Activated CD4-positive, alpha-beta T cell treated with anti-CD3 and anti-CD28 coated beads, Interleukin-2, amount 50 U/mL, for 4 hours (primary cell): ENCODE measurements at regions not wholly inside any gene's neighbourhood (a gene's known extent, or its start where the extent isn't known, plus 50 kb on each side); places are given as distances from the start of the nearest gene placed in this dataset.

Experiments
- DNase-seq, 2 experiments: peaks; one replicate each; pipeline ENCODE4 v3.0.0-alpha.2; 2020

DNA sequence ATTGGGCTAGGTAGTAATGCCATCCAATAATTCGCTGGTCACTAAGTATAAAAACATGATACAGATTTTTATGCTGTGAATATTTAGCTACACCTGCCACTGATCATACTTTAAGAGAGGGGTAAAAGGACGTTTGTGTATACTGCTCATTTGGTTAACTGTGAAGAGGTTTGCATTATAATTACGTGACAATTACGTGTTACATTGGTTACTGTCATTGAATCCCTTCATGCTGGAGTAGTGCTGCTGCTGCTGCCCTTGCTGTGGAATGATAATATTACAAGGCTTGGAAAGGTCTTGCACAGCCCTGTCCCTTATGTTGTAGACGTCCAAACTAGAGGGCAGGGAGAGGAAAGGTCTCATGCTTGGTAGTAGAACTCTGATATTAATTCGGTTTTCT, 312.2 kb upstream of the ATP2B1 start:
- no peak for DNase-seq

DNA sequence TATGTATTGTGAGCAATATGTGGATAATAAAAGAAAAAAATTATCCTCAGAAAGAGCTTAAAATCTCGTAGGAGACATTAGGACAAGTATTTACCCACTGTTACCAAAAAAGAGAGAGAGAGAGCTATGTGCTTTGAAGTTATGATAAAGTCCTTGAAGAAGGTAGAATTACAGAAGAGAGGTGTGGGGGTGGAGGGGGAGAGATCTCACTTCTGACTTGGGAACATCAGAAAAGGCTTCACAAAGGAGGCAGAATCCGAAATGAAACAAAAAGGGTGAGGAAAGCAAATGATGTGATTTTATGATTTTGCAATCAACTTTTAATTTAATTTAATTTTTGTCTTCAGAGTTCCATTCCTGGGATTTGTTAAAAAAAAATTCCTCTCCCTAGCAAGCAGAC, 311.8 kb upstream of the ATP2B1 start:
- no peak for DNase-seq

GRCh38 chr12:90020014-90020413, 311.4 kb upstream of the ATP2B1 start:
- no peak for DNase-seq

DNA sequence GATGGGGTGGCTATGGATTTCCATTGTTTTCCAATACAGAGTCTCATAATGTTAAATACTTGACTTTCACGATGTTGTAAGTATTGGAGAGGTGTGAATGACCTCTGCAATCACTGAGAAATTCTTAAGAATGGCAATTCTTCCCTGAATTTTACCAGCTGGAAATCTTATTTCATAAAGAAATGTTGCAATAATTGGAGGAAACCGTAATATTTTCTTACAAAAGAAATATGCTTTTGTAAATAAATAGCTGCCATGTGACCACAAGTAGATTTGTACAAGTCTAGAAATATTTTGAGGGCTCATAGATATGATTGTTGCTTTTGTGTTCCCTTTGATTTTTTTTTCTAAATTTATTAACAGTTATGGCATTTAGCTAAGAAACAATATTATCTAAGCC, 308.7 kb upstream of the ATP2B1 start:
- DNase-seq, result no peak

GRCh38 chr12:90015228-90015627, 306.6 kb upstream of the ATP2B1 start:
- DNase-seq, result no peak

DNA sequence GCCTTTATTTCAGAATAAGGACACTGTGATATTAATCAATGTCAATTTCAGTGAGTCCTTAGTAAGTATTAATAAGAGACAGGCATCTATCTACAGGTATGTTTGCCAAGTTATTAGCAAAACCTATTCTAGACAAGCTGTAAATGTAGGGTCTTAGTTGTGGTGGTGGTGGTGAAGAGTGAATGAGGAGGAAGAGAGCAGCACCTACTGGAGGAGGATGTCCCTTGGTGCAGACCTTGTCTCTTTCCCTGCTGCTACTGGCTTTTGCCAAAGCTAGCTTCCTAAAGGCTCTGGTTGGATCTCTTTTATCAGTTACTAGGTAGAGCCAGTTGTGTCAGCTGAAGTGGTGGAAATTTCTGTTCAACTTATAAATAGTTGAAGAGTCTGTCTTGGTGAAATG, 304.8 kb upstream of the ATP2B1 start:
- no peak for DNase-seq

GRCh38 chr12:90010089-90010488, 301.5 kb upstream of the ATP2B1 start:
- DNase-seq, result no peak

- DNase-seq, result no peak
Measured at GRCh38 chr12:90008277-90008676, 299.6 kb upstream of the ATP2B1 start.

DNA sequence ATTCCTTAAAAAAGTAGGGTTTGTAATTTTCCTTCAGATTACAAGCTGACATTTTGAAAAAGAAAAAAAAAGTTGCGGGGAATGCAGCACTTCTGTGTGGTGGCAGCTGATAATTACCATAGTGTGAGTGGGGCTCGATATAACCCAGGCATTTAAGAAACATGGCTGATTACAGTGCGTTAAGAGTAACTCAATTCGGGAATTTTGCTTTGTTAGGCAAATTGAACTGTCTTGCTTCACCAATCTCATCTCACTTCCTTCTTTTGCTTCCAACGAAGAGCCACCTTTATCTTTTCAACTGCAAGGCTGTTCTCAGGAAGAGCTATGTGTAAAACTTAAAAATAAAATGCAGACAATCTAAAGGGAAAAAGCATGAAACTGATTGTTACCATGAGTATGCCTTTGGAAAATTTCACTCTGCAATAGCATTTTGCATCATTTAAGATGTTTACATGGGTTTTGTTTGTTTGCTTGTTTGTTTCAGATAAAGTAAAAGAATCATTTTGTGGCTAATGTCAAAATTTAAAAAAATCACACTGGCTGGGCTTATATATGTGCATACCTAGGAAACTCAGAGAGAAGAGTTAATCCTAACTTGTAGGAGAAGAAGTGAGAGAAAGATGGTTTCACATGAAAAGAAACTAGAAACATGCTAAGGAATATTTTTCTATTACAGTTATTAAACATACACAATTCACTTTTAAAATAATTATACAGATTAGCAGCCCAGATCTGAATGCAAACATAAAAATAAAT, 295.9 kb upstream of the ATP2B1 start:
- DNase-seq, result no peak

DNA sequence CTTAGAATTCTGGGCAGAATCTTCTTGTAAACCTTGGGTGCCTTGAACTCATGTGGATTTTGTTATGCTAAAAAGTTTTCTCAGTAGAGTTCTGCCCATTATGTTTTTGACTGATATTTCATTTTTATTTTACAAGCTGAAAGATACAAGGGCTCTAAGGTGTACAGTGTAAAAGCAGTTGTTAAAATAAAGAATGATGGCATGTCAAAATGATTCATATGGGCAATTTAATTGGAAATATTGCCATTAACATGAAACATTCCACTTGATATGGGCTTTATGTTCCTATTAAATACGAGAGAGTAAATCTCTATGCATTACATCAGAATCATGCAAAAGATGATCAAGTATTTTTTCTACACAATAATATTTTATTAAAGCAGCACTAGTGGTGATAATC, 295.1 kb upstream of the ATP2B1 start:
- DNase-seq, result no peak

DNA sequence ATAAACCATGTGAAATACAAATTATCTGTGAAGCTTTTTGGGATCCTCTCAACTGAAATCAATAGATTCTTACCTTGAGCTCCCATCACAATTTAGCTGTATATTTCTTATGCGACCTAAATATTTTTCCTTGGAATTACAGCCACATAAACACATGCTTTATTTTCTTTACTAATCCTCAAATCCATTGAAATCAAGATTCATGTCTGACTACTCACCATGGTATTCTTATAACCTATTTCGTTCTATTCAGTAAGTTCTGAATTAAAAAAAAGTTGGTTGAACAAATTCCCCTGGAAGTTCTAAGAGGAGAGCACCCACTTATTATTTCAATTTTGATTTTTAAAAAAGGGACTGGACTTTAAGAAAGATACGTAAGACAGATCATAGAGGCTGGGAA, 292.1 kb upstream of the ATP2B1 start:
- DNase-seq, result no peak

GRCh38 chr12:89999699-90000505, 291.3 kb upstream of the ATP2B1 start:
- DNase-seq, result no peak

GRCh38 chr12:89995870-89996269, 287.2 kb upstream of the ATP2B1 start:
- DNase-seq, result no peak

DNA sequence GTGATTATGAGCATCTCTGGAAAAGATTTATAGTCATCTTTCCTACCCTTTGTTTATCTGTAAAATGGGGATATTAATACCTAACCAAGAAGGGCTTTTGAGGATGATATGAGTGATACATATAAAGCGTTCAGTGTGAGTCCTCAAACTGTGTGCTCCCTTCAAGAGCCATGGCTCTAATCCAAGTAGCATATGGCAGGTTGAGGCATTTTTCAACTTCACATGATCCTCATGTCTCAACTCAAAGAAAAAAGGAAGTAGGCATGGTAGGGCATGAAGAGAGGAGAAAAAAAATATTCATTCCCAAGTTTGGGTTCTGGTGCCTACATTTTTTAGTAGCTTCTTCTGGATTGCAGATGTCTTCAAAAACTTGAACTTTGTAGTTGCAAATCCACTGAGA, 286.3 kb upstream of the ATP2B1 start:
- no peak for DNase-seq

- no peak for DNase-seq
Measured at GRCh38 chr12:89993632-89994031, 285.0 kb upstream of the ATP2B1 start.

GRCh38 chr12:89992668-89993451, 284.2 kb upstream of the ATP2B1 start:
- no peak for DNase-seq

DNA sequence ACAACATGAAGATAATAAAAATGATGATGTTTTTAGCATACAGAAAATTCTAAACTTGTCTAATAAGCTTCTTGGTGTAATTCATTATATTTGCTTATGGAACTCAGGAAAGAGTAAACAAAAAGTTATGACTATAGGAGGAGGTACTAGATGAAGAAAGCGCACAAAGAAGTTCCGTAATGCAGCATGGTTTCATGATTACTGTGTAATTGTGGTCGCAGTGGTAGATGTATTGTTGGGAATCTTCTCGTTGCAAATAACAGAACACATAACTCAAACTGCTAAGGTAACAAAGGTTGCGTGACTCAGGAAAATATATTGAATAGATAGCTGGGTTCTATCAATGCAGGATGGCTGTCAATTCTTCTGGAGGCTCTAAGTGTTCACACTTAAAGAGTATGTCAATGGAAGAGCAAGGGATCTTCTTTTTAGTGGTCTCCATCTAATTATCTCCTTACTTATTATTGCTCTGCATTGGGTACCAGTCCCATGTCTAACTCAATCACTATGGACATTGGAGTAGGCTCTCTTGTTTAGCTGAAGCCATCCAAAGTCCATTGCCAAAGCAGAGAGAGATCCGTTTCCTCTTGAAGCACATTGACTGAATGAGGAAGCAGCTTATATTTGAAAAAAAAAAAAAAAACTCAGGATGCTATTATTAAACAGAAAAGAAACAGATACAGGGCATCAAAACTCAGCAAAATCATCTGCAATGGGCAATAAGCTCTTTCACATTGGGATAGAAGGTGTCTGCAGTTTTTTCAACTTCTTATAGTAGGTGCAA, 283.4 kb upstream of the ATP2B1 start:
- no peak for DNase-seq

- no peak for DNase-seq
Measured at GRCh38 chr12:89988188-89988915, 279.7 kb upstream of the ATP2B1 start.

- DNase-seq, result no peak
Measured at GRCh38 chr12:89985935-89986334, 277.3 kb upstream of the ATP2B1 start.

DNA sequence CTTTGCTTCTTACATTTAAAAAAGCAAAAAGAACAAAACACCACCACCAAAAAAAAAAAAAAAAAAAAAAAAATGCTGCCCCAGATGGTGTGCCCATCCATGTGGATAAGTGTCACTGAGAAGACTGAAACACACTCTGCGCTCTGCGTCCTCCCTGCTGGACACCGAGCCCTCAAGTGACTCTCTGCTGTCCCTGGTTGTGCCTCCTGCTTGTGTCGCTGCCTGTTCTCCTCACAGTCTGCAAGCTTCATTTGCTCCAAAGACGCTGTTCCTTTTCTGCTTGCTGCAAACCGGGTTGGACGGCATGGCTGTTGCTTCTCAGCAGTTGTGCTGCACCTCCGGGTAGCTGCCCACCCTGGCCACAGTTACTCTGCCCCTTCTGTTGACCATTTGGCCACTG, 276.2 kb upstream of the ATP2B1 start:
- no peak for DNase-seq

DNA sequence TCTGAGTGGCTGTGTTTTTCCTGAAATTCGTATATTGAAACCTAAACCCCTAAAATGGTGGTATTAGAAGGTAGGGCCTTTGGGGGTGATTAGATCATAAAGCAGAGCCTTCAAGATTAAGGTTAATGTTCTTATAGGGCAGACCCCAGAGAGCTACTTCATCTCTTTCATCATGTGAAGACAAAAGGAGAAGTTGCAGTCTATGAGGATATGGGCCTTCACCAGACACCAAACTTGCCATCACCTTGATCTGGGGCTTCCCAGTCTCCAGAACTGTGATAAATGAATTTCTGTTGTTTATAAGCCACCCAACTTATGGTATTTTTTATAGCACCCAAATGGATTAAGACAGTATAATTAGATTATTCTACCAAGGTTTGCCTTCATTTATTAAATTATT, 275.0 kb upstream of the ATP2B1 start:
- DNase-seq, result no peak

DNA sequence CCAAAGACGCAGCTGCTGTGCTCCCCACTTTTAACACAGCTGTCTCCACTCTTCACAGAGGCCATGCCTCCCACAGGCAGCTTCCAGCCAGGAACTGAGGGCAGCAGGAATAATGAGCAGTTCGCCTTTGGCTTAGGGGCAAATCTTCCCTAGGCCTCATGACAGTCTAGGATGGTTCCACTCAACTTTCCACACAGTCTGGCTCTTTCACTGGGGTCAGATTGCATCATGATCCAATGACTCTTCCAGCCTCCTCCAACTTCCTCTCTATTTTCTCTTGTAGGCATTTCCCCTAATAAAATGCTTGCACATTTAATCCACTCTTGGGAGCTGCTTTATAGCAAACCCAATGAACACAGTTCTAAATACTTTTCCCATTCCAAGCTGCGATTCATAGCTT, 271.6 kb upstream of the ATP2B1 start:
- no peak for DNase-seq
